ENCODE measurements at regions not wholly inside any gene's neighbourhood (a gene's known extent, or its start where the extent isn't known, plus 50 kb on each side); places are given as distances from the start of the nearest gene placed in this dataset.

GRCh38 chr7:35988818-35989217 is 164.2 kb upstream of the EEPD1 start:
- ATAC-seq (ENCODE audit: low FRiP score) (peak; percentile 50), DNase-seq (no peak)
- Histone ChIP-seq H3K4me3 (ENCODE audit: low read length in 2 of 2) (no peak overlapping the region), H3K27ac (ENCODE audit: low read depth in 1 of 2, low read length in 2 of 2) (peak overlapping the region; percentile 38 to 69), H3K27me3 (ENCODE audit: control insufficient read depth in 1 of 2, insufficient read depth in 2 of 2, low read length in 1 of 2) (no peaks in the 10 kb centered on the region), H3K36me3 (ENCODE audit: control insufficient read depth in 1 of 2, insufficient read depth in 2 of 2, low read length in 1 of 2) (no peaks in the 10 kb centered on the region), H3K4me1 (ENCODE audit: control insufficient read depth in 1 of 2, insufficient read depth in 2 of 2, low read length in 2 of 2) (peaks cover 3 to 4% of the 10 kb centered on the region in 2 donors), H3K9me3 (ENCODE audit: control insufficient read depth, low read length) (no peaks in the 10 kb centered on the region)
- intact Hi-C loops (cut with DNase I), result loop anchor here (2.0 to 10.0 kb wide), 5 partner anchors 58 to 294 kb away; partner anchors contain the start of genes EEPD1 (in 1 of the 2) and HERPUD2 (in 1 of the 2)
- 1 to 8% methylated on average over 6 of the region's 6 CpGs for WGBS, 2 donors

GRCh38 chr7:35991511-35992232 is 161.4 kb upstream of the EEPD1 start:
- peaks cover 3 to 4% of the 10 kb centered on the region in 2 donors for H3K4me1 ChIP-seq (ENCODE audit: control insufficient read depth in 1 of 2, insufficient read depth in 2 of 2, low read length in 2 of 2)
- intact Hi-C loops (cut with DNase I), result no loop called here
- no peak overlapping the region for H3K27ac ChIP-seq (ENCODE audit: low read depth in 1 of 2, low read length in 2 of 2)
- no peaks in the 10 kb centered on the region for H3K27me3 ChIP-seq (ENCODE audit: control insufficient read depth in 1 of 2, insufficient read depth in 2 of 2, low read length in 1 of 2)
- H3K36me3 ChIP-seq (ENCODE audit: control insufficient read depth in 1 of 2, insufficient read depth in 2 of 2, low read length in 1 of 2), result no peaks in the 10 kb centered on the region
- DNase-seq (no peak), ATAC-seq (ENCODE audit: low FRiP score) (no peak)
- H3K9me3 ChIP-seq (ENCODE audit: control insufficient read depth, low read length), result no peaks in the 10 kb centered on the region
- WGBS, 2 donors, result 64 to 70% methylated on average over 6 of the region's 6 CpGs
- H3K4me3 ChIP-seq (ENCODE audit: low read length in 2 of 2), result no peak overlapping the region

- DNase-seq (no peak), ATAC-seq (ENCODE audit: low FRiP score) (no peak)
- intact Hi-C loops (cut with DNase I), result no loop called here
- Histone ChIP-seq H3K36me3 (ENCODE audit: control insufficient read depth in 1 of 2, insufficient read depth in 2 of 2, low read length in 1 of 2) (no peaks in the 10 kb centered on the region), H3K27me3 (ENCODE audit: control insufficient read depth in 1 of 2, insufficient read depth in 2 of 2, low read length in 1 of 2) (no peaks in the 10 kb centered on the region), H3K4me3 (ENCODE audit: low read length in 2 of 2) (no peak overlapping the region), H3K4me1 (ENCODE audit: control insufficient read depth in 1 of 2, insufficient read depth in 2 of 2, low read length in 2 of 2) (peaks cover 1 to 3% of the 10 kb centered on the region in 2 donors), H3K27ac (ENCODE audit: low read depth in 1 of 2, low read length in 2 of 2) (no peak overlapping the region), H3K9me3 (ENCODE audit: control insufficient read depth, low read length) (no peaks in the 10 kb centered on the region)
- WGBS, 2 donors, result 94% methylated on average over 1 of the region's 1 CpG
Measured at GRCh38 chr7:35992436-35992835, 160.6 kb upstream of the EEPD1 start.

GRCh38 chr7:35993113-35993512 is 159.9 kb upstream of the EEPD1 start:
- no peaks in the 10 kb centered on the region for H3K27me3 ChIP-seq (ENCODE audit: control insufficient read depth in 1 of 2, insufficient read depth in 2 of 2, low read length in 1 of 2)
- 96 to 97% methylated on average over 2 of the region's 2 CpGs for WGBS, 2 donors
- no peaks in the 10 kb centered on the region for H3K36me3 ChIP-seq (ENCODE audit: control insufficient read depth in 1 of 2, insufficient read depth in 2 of 2, low read length in 1 of 2)
- DNase-seq, result no peak
- intact Hi-C loops (cut with DNase I), result no loop called here
- no peak for ATAC-seq (ENCODE audit: low FRiP score)
- peaks cover 0 to 2% of the 10 kb centered on the region in 2 donors for H3K4me1 ChIP-seq (ENCODE audit: control insufficient read depth in 1 of 2, insufficient read depth in 2 of 2, low read length in 2 of 2)
- no peaks in the 10 kb centered on the region for H3K9me3 ChIP-seq (ENCODE audit: control insufficient read depth, low read length)
- H3K27ac ChIP-seq (ENCODE audit: low read depth in 1 of 2, low read length in 2 of 2), result no peak overlapping the region
- H3K4me3 ChIP-seq (ENCODE audit: low read length in 2 of 2), result no peak overlapping the region

GRCh38 chr7:35993676-35994606 is 159.1 kb upstream of the EEPD1 start:
- WGBS, 2 donors, result 73 to 74% methylated on average over 8 of the region's 8 CpGs
- H3K9me3 ChIP-seq (ENCODE audit: control insufficient read depth, low read length), result no peaks in the 10 kb centered on the region
- H3K27me3 ChIP-seq (ENCODE audit: control insufficient read depth in 1 of 2, insufficient read depth in 2 of 2, low read length in 1 of 2), result no peaks in the 10 kb centered on the region
- DNase-seq, result no peak
- H3K4me3 ChIP-seq (ENCODE audit: low read length in 2 of 2), result no peak overlapping the region
- intact Hi-C loops (cut with DNase I), result no loop called here
- H3K36me3 ChIP-seq (ENCODE audit: control insufficient read depth in 1 of 2, insufficient read depth in 2 of 2, low read length in 1 of 2), result no peaks in the 10 kb centered on the region
- no peaks in the 10 kb centered on the region for H3K4me1 ChIP-seq (ENCODE audit: control insufficient read depth in 1 of 2, insufficient read depth in 2 of 2, low read length in 2 of 2)
- ATAC-seq (ENCODE audit: low FRiP score), result no peak
- H3K27ac ChIP-seq (ENCODE audit: low read depth in 1 of 2, low read length in 2 of 2), result no peak overlapping the region

- intact Hi-C loops (cut with DNase I), result no loop called here
- H3K27ac ChIP-seq (ENCODE audit: low read depth in 1 of 2, low read length in 2 of 2), result no peak overlapping the region
- H3K27me3 ChIP-seq (ENCODE audit: control insufficient read depth in 1 of 2, insufficient read depth in 2 of 2, low read length in 1 of 2), result no peaks in the 10 kb centered on the region
- no peak overlapping the region for H3K4me3 ChIP-seq (ENCODE audit: low read length in 2 of 2)
- 87 to 92% methylated on average over 4 of the region's 4 CpGs for WGBS, 2 donors
- H3K36me3 ChIP-seq (ENCODE audit: control insufficient read depth in 1 of 2, insufficient read depth in 2 of 2, low read length in 1 of 2), result no peaks in the 10 kb centered on the region
- no peak for DNase-seq
- H3K9me3 ChIP-seq (ENCODE audit: control insufficient read depth, low read length), result no peaks in the 10 kb centered on the region
- H3K4me1 ChIP-seq (ENCODE audit: control insufficient read depth in 1 of 2, insufficient read depth in 2 of 2, low read length in 2 of 2), result no peaks in the 10 kb centered on the region
- ATAC-seq (ENCODE audit: low FRiP score), result no peak
Measured at GRCh38 chr7:35995334-35995733, 157.7 kb upstream of the EEPD1 start.

GRCh38 chr7:35998481-35998880 is 154.6 kb upstream of the EEPD1 start:
- ATAC-seq (ENCODE audit: low FRiP score), result no peak
- H3K4me1 ChIP-seq (ENCODE audit: control insufficient read depth in 1 of 2, insufficient read depth in 2 of 2, low read length in 2 of 2), result no peaks in the 10 kb centered on the region
- 92 to 94% methylated on average over 5 of the region's 5 CpGs for WGBS, 2 donors
- no peak overlapping the region for H3K4me3 ChIP-seq (ENCODE audit: low read length in 2 of 2)
- no peak for DNase-seq
- no peaks in the 10 kb centered on the region for H3K9me3 ChIP-seq (ENCODE audit: control insufficient read depth, low read length)
- no peaks in the 10 kb centered on the region for H3K36me3 ChIP-seq (ENCODE audit: control insufficient read depth in 1 of 2, insufficient read depth in 2 of 2, low read length in 1 of 2)
- no peaks in the 10 kb centered on the region for H3K27me3 ChIP-seq (ENCODE audit: control insufficient read depth in 1 of 2, insufficient read depth in 2 of 2, low read length in 1 of 2)
- no peak overlapping the region for H3K27ac ChIP-seq (ENCODE audit: low read depth in 1 of 2, low read length in 2 of 2)
- intact Hi-C loops (cut with DNase I), result no loop called here

GRCh38 chr7:36001546-36001945 is 151.5 kb upstream of the EEPD1 start:
- intact Hi-C loops (cut with DNase I), result no loop called here
- Histone ChIP-seq H3K27me3 (ENCODE audit: control insufficient read depth in 1 of 2, insufficient read depth in 2 of 2, low read length in 1 of 2) (no peaks in the 10 kb centered on the region), H3K27ac (ENCODE audit: low read depth in 1 of 2, low read length in 2 of 2) (no peak overlapping the region), H3K9me3 (ENCODE audit: control insufficient read depth, low read length) (no peaks in the 10 kb centered on the region), H3K36me3 (ENCODE audit: control insufficient read depth in 1 of 2, insufficient read depth in 2 of 2, low read length in 1 of 2) (no peaks in the 10 kb centered on the region), H3K4me1 (ENCODE audit: control insufficient read depth in 1 of 2, insufficient read depth in 2 of 2, low read length in 2 of 2) (no peaks in the 10 kb centered on the region), H3K4me3 (ENCODE audit: low read length in 2 of 2) (no peak overlapping the region)
- 94 to 96% methylated on average over 3 of the region's 3 CpGs for WGBS, 2 donors
- DNase-seq (no peak), ATAC-seq (ENCODE audit: low FRiP score) (no peak)
